Retinal pigment epithelial cell (primary cell): ENCODE measurements at regions not wholly inside any gene's neighbourhood (a gene's known extent, or its start where the extent isn't known, plus 50 kb on each side); places are given as distances from the start of the nearest gene placed in this dataset.

Source experiments
- DNase-seq: peaks from one replicate; pipeline ENCODE4 v3.0.0-alpha.2; 2010; ENCODE audit warnings: low read depth
- H3K4me3 ChIP-seq: 2 replicates; pipeline ENCODE4 v1.5.1; 2011; ENCODE audit warnings: mild to moderate bottlenecking, low read length, control low read depth, moderate library complexity
- TF ChIP-seq, protein P1 (sequence below): conservative IDR thresholded peaks from 2 replicates; pipeline ENCODE4 v1.5.1; 2011; ENCODE audit warnings: low read depth, low read length, control low read depth, inconsistent platforms

DNA sequence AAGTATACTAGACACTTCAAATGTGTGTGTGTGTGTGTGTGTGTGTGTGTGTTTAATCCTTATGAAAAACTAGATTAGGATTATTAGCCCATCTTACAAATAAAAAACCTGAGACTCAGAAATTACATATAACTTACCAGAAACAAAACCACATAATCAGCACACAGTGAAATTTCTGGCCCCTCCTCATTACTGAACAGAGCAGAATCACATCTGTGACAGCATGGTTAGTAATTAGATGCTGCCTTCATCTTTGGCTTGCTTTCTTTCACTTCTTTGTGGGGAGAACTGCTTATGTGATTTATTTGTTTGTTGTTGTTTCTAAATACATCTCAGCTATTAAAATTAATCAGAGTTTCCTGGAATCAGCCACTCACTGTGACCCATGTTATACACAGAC lies 267.1 kb downstream of the TENT5A start:
- TF ChIP-seq, protein P1, sequence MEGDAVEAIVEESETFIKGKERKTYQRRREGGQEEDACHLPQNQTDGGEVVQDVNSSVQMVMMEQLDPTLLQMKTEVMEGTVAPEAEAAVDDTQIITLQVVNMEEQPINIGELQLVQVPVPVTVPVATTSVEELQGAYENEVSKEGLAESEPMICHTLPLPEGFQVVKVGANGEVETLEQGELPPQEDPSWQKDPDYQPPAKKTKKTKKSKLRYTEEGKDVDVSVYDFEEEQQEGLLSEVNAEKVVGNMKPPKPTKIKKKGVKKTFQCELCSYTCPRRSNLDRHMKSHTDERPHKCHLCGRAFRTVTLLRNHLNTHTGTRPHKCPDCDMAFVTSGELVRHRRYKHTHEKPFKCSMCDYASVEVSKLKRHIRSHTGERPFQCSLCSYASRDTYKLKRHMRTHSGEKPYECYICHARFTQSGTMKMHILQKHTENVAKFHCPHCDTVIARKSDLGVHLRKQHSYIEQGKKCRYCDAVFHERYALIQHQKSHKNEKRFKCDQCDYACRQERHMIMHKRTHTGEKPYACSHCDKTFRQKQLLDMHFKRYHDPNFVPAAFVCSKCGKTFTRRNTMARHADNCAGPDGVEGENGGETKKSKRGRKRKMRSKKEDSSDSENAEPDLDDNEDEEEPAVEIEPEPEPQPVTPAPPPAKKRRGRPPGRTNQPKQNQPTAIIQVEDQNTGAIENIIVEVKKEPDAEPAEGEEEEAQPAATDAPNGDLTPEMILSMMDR, result no peak
- no peak for DNase-seq
- no peak overlapping the region for H3K4me3 ChIP-seq

DNA sequence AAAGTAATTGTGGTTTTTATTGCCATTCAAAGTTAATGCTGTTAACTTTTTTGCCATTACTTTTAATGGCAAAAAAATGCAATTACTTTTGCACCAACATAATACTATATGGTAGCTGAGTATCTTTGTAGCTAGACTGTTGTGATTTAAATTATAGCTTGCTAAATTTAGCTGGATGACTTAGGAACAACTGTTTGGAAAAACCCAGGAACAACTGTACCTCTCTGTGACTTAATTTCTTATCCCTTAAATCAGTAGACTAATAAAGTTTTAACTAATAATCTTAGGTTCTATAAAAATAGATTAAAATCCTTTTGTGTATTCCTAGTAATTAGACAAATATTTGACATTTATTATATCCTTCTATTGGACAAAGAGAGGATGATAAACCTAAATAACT lies 268.2 kb downstream of the TENT5A start:
- DNase-seq, result no peak
- TF ChIP-seq, protein P1, result no peak
- H3K4me3 ChIP-seq, result no peak overlapping the region

DNA sequence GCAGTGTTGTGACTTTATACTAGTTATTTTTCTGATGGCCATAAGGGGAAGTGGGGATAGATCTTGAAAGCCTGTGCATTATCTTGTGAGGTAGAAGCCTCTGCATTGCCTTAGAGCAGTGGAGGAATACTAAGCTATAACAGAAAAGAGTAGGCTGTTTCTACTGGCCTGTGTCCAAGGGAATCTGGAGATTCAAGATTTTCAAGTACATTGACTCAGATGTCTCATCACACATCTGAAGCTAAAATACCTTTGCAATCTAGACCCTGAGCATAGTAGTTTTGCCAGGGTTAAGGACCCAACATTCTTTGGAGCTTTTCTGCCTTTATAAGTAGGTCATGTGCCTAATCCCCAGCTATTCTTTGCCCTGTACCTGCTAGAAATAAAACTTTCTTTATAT lies 272.3 kb downstream of the TENT5A start:
- TF ChIP-seq, protein P1, result no peak
- DNase-seq, result peak; percentile 26
- H3K4me3 ChIP-seq, result no peak overlapping the region

DNA sequence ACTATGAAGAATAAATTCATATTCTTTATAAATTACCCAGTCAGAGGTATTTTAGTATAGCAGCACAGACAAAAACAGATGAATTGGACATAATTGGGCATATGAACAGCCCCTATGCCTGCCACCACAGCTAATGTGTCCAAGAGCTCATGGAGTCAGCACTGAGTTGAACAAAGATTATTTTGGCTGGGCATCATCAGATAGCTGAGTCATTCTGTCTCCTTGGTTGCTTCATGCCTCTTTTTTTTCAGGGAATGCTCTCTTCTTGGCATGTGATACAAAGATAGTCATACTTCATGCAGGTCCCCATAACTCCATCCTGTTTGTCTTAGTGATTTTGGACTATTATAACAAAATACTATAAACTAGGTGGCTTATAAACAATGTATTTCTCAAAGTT lies 275.6 kb downstream of the TENT5A start:
- TF ChIP-seq, protein P1, result no peak
- H3K4me3 ChIP-seq, result no peak overlapping the region
- no peak for DNase-seq

DNA sequence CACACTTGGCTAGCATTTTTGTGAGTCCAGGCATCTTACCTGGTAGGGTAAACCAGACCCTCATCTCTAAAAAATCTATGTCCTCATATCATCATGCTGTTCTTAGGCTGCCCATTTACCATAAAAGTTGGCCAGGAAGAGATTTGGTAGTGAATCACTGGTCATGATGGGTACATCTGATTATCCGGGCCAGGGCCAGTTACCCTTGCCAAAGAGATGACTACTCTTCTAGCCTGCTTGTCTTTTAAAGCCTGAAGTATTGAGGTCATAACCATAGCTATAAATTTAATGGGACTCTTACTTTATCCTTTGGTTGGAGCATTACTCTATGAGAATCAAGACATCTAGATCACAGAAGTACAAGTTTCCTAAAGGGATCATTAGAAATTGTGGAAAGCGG lies 276.8 kb downstream of the TENT5A start:
- no peak for DNase-seq
- TF ChIP-seq, protein P1, result no peak
- no peak overlapping the region for H3K4me3 ChIP-seq

DNA sequence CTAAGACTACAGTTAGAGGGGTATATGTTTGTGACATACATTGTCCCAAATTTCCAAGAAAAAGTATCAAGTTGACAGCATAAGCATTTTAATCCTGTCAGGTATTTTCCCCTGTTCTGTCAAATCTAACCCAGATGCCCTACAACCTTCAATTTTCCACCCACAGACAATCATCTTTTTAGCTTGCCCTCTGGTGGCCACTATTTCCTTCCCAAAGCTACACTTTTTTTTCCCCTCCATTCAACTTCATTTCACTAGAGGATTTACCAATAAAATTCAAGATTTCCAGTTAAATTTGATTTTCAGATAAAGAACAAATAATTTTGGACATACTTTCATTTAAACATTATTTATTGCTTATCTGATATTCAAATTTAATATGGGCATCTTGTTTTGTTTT lies 286.6 kb downstream of the TENT5A start:
- no peak overlapping the region for H3K4me3 ChIP-seq
- TF ChIP-seq, protein P1, result peak; percentile 72
- DNase-seq, result no peak

DNA sequence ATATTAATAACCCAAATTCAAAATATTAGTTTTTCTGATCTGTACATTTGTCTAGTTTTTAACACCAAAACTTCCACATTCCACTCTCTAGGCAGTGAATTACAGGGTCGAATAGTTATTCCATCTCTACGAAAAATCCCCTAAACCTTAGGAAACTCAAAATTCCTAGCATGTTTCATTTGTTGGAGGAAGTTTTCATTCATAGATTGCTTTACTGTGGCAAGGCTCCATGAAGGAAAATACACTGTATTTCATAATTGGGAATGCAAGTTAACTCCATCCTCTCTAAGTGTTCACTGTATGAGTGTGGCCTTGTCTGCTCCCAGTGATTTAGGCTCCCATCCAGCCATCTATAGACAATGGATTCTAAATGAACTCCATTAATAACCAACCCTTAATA lies 296.1 kb downstream of the TENT5A start:
- DNase-seq, result no peak
- TF ChIP-seq, protein P1, result no peak

More for the DNA sequence above, 296.1 kb downstream of the TENT5A start:
- no peak overlapping the region for H3K4me3 ChIP-seq
